ENCODE measurements at regions not wholly inside any gene's neighbourhood (a gene's known extent, or its start where the extent isn't known, plus 50 kb on each side); places are given as distances from the start of the nearest gene placed in this dataset.

GRCh38 chr22:26757496-26757895 is 100.1 kb downstream of the MIAT start:
- Histone ChIP-seq H3K27ac (ENCODE audit: low read depth, low read length, poor library complexity, severe bottlenecking) (no peak overlapping the region), H3K4me1 (ENCODE audit: insufficient read depth, low read length, poor library complexity, severe bottlenecking) (no peaks in the 10 kb centered on the region), H3K27me3 (replicated peaks; ENCODE audit: insufficient read depth, low read depth, low read length, poor library complexity) (no peaks in the 10 kb centered on the region), H3K36me3 (ENCODE audit: insufficient read depth, low read length, poor library complexity, severe bottlenecking) (no peaks in the 10 kb centered on the region), H3K4me3 (ENCODE audit: low read depth, low read length, poor library complexity, severe bottlenecking) (no peak overlapping the region), H3K9me3 (ENCODE audit: low read depth, low read length, poor library complexity, severe bottlenecking) (peaks cover 5% of the 10 kb centered on the region)
- ChIA-PET POLR2A (ENCODE audit: low non-redundant PET) (no interaction called here), CTCF (interaction anchor here (0.6 kb wide), 1 partner anchor 659 kb away, joined by 4 read pairs; no protein-coding TSS in a partner anchor)
- intact Hi-C loops (cut with micrococcal nuclease; ENCODE audit: unreplicated experiment): loop anchor here (2.0 kb wide), 1 partner anchor 1047 kb away; no protein-coding TSS in a partner anchor
- no TSS peak for BruUV-seq (replicated peaks)
- TF ChIP-seq EZH2 (IDR thresholded peaks at IDR 0.05; ENCODE audit: borderline replicate concordance, low read depth, low read length, poor library complexity, severe bottlenecking): no peak
- no peak for TF ChIP-seq CTCF (conservative IDR thresholded peaks at IDR 0.05; ENCODE audit: low read depth, low read length)
- no peak for DNase-seq (ENCODE audit: low spot score)

GRCh38 chr22:26762503-26763472 is 105.4 kb downstream of the MIAT start:
- TF ChIP-seq EZH2 (IDR thresholded peaks at IDR 0.05; ENCODE audit: borderline replicate concordance, low read depth, low read length, poor library complexity, severe bottlenecking): no peak
- no peak for TF ChIP-seq CTCF (conservative IDR thresholded peaks at IDR 0.05; ENCODE audit: low read depth, low read length)
- ChIA-PET POLR2A (ENCODE audit: low non-redundant PET) (no interaction called here), CTCF (no interaction called here)
- Histone ChIP-seq H3K27ac (ENCODE audit: low read depth, low read length, poor library complexity, severe bottlenecking) (no peak overlapping the region), H3K4me1 (ENCODE audit: insufficient read depth, low read length, poor library complexity, severe bottlenecking) (no peaks in the 10 kb centered on the region), H3K9me3 (ENCODE audit: low read depth, low read length, poor library complexity, severe bottlenecking) (peaks cover 6% of the 10 kb centered on the region), H3K4me3 (ENCODE audit: low read depth, low read length, poor library complexity, severe bottlenecking) (no peak overlapping the region), H3K36me3 (ENCODE audit: insufficient read depth, low read length, poor library complexity, severe bottlenecking) (no peaks in the 10 kb centered on the region), H3K27me3 (replicated peaks; ENCODE audit: insufficient read depth, low read depth, low read length, poor library complexity) (no peaks in the 10 kb centered on the region)
- DNase-seq (ENCODE audit: low spot score): no peak
- intact Hi-C loops (cut with micrococcal nuclease; ENCODE audit: unreplicated experiment): no loop called here
- no TSS peak for BruUV-seq (replicated peaks)

GRCh38 chr22:26763633-26764361 is 106.4 kb downstream of the MIAT start:
- H3K27ac ChIP-seq (ENCODE audit: low read depth, low read length, poor library complexity, severe bottlenecking): no peak overlapping the region
- TF ChIP-seq EZH2 (IDR thresholded peaks at IDR 0.05; ENCODE audit: borderline replicate concordance, low read depth, low read length, poor library complexity, severe bottlenecking) (no peak), CTCF (conservative IDR thresholded peaks at IDR 0.05; ENCODE audit: low read depth, low read length) (no peak)
- intact Hi-C loops (cut with micrococcal nuclease; ENCODE audit: unreplicated experiment): no loop called here
- peaks cover 6% of the 10 kb centered on the region for H3K9me3 ChIP-seq (ENCODE audit: low read depth, low read length, poor library complexity, severe bottlenecking)
- CTCF ChIA-PET: no interaction called here
- H3K4me1 ChIP-seq (ENCODE audit: insufficient read depth, low read length, poor library complexity, severe bottlenecking): peaks cover 6% of the 10 kb centered on the region
- BruUV-seq (replicated peaks): no TSS peak
- POLR2A ChIA-PET (ENCODE audit: low non-redundant PET): no interaction called here
- no peaks in the 10 kb centered on the region for H3K36me3 ChIP-seq (ENCODE audit: insufficient read depth, low read length, poor library complexity, severe bottlenecking)
- H3K4me3 ChIP-seq (ENCODE audit: low read depth, low read length, poor library complexity, severe bottlenecking): no peak overlapping the region
- DNase-seq (ENCODE audit: low spot score): no peak
- no peaks in the 10 kb centered on the region for H3K27me3 ChIP-seq (replicated peaks; ENCODE audit: insufficient read depth, low read depth, low read length, poor library complexity)

Data from A673 (cell line).